ENCODE measurements at regions not wholly inside any gene's neighbourhood (a gene's known extent, or its start where the extent isn't known, plus 50 kb on each side); places are given as distances from the start of the nearest gene placed in this dataset.

GRCh38 chr14:101219896-101220703 is 316.6 kb upstream of the RTL1 start:
- CTCF ChIA-PET = interaction anchor here (1.0 kb wide), 1 partner anchor 837 kb away, joined by 4 read pairs; no protein-coding TSS in a partner anchor
- 51% methylated on average over 12 of the region's 12 CpGs for WGBS (ENCODE audit: low lambda C conversion rate)
- POLR2A ChIA-PET = interaction anchor here (0.7 kb wide), 1 partner anchor 986 kb away, joined by 3 read pairs; no protein-coding TSS in a partner anchor
- TF ChIP-seq REST (IDR thresholded peaks at IDR 0.05; ENCODE audit: low read depth, low read length) (no peak), POLR2AphosphoS5 (IDR thresholded peaks at IDR 0.05; ENCODE audit: low read depth, low read length) (no peak), EZH2phosphoT487 (IDR thresholded peaks at IDR 0.05; ENCODE audit: borderline replicate concordance, low read depth) (no peak), ELF1 (IDR thresholded peaks at IDR 0.05) (no peak), MXI1 (IDR thresholded peaks at IDR 0.05; ENCODE audit: low read depth, low read length) (no peak), MEF2A (IDR thresholded peaks at IDR 0.05; ENCODE audit: borderline replicate concordance, low read depth) (no peak), YY1 (IDR thresholded peaks at IDR 0.05; ENCODE audit: low read depth) (no peak), USF1 (IDR thresholded peaks at IDR 0.05; ENCODE audit: borderline replicate concordance, low read depth) (no peak), RFX5 (IDR thresholded peaks at IDR 0.05; ENCODE audit: low read length) (no peak), GABPA (IDR thresholded peaks at IDR 0.05; ENCODE audit: low read depth) (no peak), GATA2 (CRISPR knock-in tag; IDR thresholded peaks at IDR 0.05) (no peak), USF2 (IDR thresholded peaks at IDR 0.05; ENCODE audit: borderline replicate concordance, low read depth, low read length) (no peak), RXRA (IDR thresholded peaks at IDR 0.05; ENCODE audit: borderline replicate concordance, low read depth) (no peak), ZBTB33 (IDR thresholded peaks at IDR 0.05; ENCODE audit: borderline replicate concordance, low read depth) (no peak)
- H3K27ac ChIP-seq (ENCODE audit: low read depth in 2 of 2, low read length in 1 of 2) = no peak overlapping the region; a peak in 1 of 4 replicates
- no peaks in the 10 kb centered on the region for H4K20me1 ChIP-seq (ENCODE audit: insufficient read depth)
- H3K79me2 ChIP-seq (ENCODE audit: insufficient read depth) = no peaks in the 10 kb centered on the region
- H3K9ac ChIP-seq = no peak overlapping the region
- peaks cover 0 to 26% of the 10 kb centered on the region in 2 experiments; a peak in 1 of 4 replicates for H3K4me1 ChIP-seq (ENCODE audit: control insufficient read depth in 1 of 2, insufficient read depth in 2 of 2, low read depth in 1 of 2, low read length in 1 of 2)
- H3F3A ChIP-seq (replicated peaks; ENCODE audit: insufficient read depth) = no peaks in the 10 kb centered on the region
- H3K4me3 ChIP-seq (ENCODE audit: low read depth in 2 of 2, low read length in 1 of 2) = no peak overlapping the region
- no peak for DNase-seq
- no peaks in the 10 kb centered on the region for H3K36me3 ChIP-seq (replicated peaks in 1 of 2; ENCODE audit: control insufficient read depth in 1 of 2, insufficient read depth in 2 of 2, low read length in 1 of 2)
- H3K9me3 ChIP-seq = no peaks in the 10 kb centered on the region
- H3K27me3 ChIP-seq (ENCODE audit: insufficient read depth) = no peaks in the 10 kb centered on the region
- H3K4me2 ChIP-seq = no peak overlapping the region
- no peak overlapping the region for H2AFZ ChIP-seq (ENCODE audit: low read depth)
- no peaks in the 10 kb centered on the region for H3K9me2 ChIP-seq

Measured in SK-N-SH (cell line).